ENCODE measurements at regions not wholly inside any gene's neighbourhood (a gene's known extent, or its start where the extent isn't known, plus 50 kb on each side); places are given as distances from the start of the nearest gene placed in this dataset.

DNA sequence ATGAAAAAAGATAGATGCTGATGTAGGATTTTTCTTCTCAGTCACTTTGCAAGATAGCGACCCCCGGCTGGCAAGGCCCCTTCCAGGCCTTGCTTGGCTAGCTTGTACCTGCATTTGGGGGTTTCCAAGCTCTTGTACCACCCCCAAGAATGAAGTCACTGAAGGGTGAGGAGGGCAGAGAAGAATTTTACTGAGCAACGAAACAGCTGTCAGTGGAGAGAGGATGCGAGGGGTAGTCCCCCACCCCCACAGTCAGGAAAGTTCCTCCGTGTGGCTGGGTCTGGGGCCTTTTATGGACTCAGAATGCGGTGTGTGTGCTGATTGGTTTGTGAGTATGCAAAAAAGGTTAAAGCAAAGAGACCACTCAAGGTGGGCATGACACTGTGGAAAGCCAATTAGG lies 382.0 kb downstream of the GPD2 start:
- intact Hi-C loops (cut with DNase I; ENCODE audit: low total_unique reads), result no loop called here
- no peak for TF ChIP-seq POLR2A (IDR thresholded peaks at IDR 0.05)
- no peak for TF ChIP-seq CTCF (IDR thresholded peaks at IDR 0.05)
- H3K27me3 ChIP-seq, result no peaks in the 10 kb centered on the region

GRCh38 chr2:156818944-156819343 lies 382.8 kb downstream of the GPD2 start:
- Histone ChIP-seq H3K27ac (no peak overlapping the region), H3K27me3 (no peaks in the 10 kb centered on the region), H3K9me3 (no peaks in the 10 kb centered on the region), H3K4me1 (no peaks in the 10 kb centered on the region), H3K36me3 (no peaks in the 10 kb centered on the region), H3K4me3 (no peak overlapping the region)
- DNase-seq, result no peak
- TF ChIP-seq CTCF (IDR thresholded peaks at IDR 0.05) (no peak), POLR2A (IDR thresholded peaks at IDR 0.05) (no peak)
- intact Hi-C loops (cut with DNase I; ENCODE audit: low total_unique reads), result no loop called here

More for the DNA sequence above, 382.0 kb downstream of the GPD2 start:
- Histone ChIP-seq H3K27ac (no peak overlapping the region), H3K9me3 (no peaks in the 10 kb centered on the region), H3K4me3 (no peak overlapping the region), H3K36me3 (no peaks in the 10 kb centered on the region), H3K4me1 (no peaks in the 10 kb centered on the region)
- no peak for DNase-seq

DNA sequence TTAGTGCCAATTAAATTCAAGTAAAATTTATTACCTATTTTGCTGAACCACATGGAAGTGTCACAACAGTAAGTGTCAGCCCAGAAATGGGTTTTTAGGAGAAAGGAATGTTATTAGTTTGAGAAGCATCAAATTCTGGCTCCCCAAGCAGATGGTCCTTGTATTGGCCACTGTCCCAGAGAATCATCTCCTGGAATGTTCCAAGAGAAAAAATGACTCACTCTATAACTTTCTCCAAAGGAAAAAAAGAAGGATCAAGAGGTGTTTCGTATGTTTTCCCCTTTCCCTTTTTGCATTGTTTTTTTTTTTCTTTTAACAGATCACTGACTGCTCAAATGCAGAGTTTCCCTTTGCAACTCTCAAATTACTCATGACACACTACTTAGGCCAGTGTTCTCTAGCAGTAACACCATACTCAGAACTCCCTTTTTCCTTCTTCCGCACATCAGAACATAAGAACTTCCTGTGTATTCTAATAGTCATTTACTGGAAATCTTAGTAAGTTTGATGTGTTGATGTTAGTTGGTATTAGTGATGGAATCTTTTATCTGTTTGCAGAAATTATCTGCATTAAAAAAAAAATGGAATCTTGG lies 390.3 kb downstream of the GPD2 start:
- no peak for DNase-seq
- no peaks in the 10 kb centered on the region for H3K9me3 ChIP-seq
- no peak overlapping the region for H3K27ac ChIP-seq
- H3K4me1 ChIP-seq, result no peaks in the 10 kb centered on the region
- no peaks in the 10 kb centered on the region for H3K36me3 ChIP-seq
- intact Hi-C loops (cut with DNase I; ENCODE audit: low total_unique reads), result no loop called here
- TF ChIP-seq POLR2A (IDR thresholded peaks at IDR 0.05), result no peak
- TF ChIP-seq CTCF (IDR thresholded peaks at IDR 0.05), result no peak
- no peak overlapping the region for H3K4me3 ChIP-seq
- H3K27me3 ChIP-seq, result no peaks in the 10 kb centered on the region

DNA sequence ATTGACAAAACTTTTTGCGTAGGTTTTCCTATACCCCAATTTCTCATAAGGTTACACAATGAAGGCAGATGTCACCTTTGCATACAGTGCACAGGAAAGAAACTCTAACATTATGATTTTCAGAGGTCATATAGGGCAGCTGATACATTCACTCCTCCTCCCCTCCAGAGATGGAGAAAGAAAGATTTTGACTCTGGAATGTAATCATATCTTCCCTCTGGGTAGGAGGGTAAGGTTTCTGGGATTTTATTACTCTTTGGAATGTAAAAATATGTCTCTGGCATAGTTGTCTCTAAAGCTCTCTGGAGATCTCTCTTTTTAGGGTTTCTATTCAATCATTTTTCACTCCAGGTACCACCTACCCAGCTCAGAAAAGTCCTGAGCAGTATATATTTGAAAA lies 398.3 kb downstream of the GPD2 start:
- Histone ChIP-seq H3K27ac (no peak overlapping the region), H3K4me3 (no peak overlapping the region), H3K9me3 (no peaks in the 10 kb centered on the region), H3K4me1 (no peaks in the 10 kb centered on the region), H3K27me3 (no peaks in the 10 kb centered on the region), H3K36me3 (no peaks in the 10 kb centered on the region)
- no peak for DNase-seq
- intact Hi-C loops (cut with DNase I; ENCODE audit: low total_unique reads), result no loop called here
- TF ChIP-seq POLR2A (IDR thresholded peaks at IDR 0.05), result no peak
- TF ChIP-seq CTCF (IDR thresholded peaks at IDR 0.05), result no peak

DNA sequence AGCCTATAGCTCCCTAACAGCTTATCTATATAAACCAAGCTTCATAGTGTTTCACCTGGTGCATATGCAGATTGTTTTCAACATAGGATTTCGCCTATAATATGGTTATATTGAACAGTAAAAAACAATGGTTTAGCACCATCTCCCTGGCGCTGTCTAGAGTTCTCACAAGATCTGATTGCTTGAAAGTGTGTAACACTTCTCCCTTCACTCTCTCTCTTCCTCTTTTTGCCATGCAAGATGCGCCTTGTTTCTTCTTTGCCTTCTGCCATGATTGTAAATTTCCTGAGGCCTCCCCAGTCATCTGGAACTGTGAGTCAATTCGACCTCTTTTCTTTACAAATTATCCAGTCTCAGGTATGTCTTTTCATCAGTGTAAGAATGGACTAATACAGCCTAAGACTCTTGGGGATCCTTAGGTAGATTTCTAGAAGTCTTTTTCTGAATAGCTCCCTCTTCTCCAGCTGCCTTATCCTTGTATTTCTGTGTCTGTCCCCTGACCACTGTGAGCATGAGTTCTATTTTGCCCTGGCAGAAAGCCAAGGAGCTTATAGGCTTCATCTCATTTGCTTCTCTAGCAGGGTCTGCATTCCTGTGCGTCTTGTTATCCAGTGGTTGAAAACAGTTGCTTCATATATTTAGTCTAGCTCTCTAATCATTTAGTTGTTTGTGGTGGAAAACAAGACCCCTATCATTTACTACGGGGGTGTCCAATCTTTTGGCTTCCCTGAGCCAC lies 401.6 kb downstream of the GPD2 start:
- intact Hi-C loops (cut with DNase I; ENCODE audit: low total_unique reads), result no loop called here
- no peaks in the 10 kb centered on the region for H3K36me3 ChIP-seq

More for the DNA sequence above, 401.6 kb downstream of the GPD2 start:
- Histone ChIP-seq H3K4me1 (no peaks in the 10 kb centered on the region), H3K27me3 (no peaks in the 10 kb centered on the region), H3K9me3 (no peaks in the 10 kb centered on the region), H3K4me3 (no peak overlapping the region), H3K27ac (no peak overlapping the region)
- DNase-seq, result no peak
- TF ChIP-seq POLR2A (IDR thresholded peaks at IDR 0.05) (no peak), CTCF (IDR thresholded peaks at IDR 0.05) (no peak)

Data from uterus (tissue), 3 donors.